ENCODE measurements at regions not wholly inside any gene's neighbourhood (a gene's known extent, or its start where the extent isn't known, plus 50 kb on each side); places are given as distances from the start of the nearest gene placed in this dataset.
"Not testable (repeated sequence)": the region's sequence is repeated elsewhere in the genome, so short reads cannot be mapped to it uniquely, and the experiment has no call there.

DNA sequence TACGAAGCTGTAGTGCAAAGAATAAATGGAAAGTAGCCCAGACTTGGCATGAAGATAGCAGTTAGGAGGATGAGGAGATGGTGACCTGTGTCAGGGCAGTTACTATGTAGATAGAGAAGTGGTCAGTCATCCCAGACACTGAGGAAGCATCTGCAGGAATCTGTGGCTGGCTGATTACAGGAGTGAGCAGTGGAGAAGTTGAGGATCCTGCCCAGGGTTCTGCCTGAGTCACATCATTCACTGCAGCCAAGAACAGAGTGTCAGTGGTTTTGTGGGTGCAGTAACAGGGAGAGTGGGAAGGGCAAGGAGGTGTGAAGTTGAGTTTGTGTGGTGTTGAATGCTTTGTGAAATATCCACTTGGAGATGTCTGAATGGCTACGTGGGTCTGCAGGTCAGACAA, 676.4 kb upstream of the NRP1 start:
- H3K4me3 ChIP-seq (IDR thresholded peaks at IDR 0.05; ENCODE audit: insufficient read depth, low read depth, low read length), result no peak overlapping the region
- no peaks in the 10 kb centered on the region for H3K4me1 ChIP-seq (ENCODE audit: low read depth, poor library complexity, severe bottlenecking)
- H3K4me2 ChIP-seq, result no peak overlapping the region
- H3K9ac ChIP-seq, result no peak overlapping the region
- TF ChIP-seq, protein P1, sequence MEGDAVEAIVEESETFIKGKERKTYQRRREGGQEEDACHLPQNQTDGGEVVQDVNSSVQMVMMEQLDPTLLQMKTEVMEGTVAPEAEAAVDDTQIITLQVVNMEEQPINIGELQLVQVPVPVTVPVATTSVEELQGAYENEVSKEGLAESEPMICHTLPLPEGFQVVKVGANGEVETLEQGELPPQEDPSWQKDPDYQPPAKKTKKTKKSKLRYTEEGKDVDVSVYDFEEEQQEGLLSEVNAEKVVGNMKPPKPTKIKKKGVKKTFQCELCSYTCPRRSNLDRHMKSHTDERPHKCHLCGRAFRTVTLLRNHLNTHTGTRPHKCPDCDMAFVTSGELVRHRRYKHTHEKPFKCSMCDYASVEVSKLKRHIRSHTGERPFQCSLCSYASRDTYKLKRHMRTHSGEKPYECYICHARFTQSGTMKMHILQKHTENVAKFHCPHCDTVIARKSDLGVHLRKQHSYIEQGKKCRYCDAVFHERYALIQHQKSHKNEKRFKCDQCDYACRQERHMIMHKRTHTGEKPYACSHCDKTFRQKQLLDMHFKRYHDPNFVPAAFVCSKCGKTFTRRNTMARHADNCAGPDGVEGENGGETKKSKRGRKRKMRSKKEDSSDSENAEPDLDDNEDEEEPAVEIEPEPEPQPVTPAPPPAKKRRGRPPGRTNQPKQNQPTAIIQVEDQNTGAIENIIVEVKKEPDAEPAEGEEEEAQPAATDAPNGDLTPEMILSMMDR (conservative IDR thresholded peaks at IDR 0.05; ENCODE audit: low read depth, low read length), result no peak
- H3K27me3 ChIP-seq (ENCODE audit: insufficient read depth, low read depth), result no peaks in the 10 kb centered on the region
- H3K27ac ChIP-seq, result no peak overlapping the region
- H3K79me2 ChIP-seq (ENCODE audit: insufficient read depth, low read depth), result no peaks in the 10 kb centered on the region
- no peak overlapping the region for H2AFZ ChIP-seq (ENCODE audit: low read depth)
- no peaks in the 10 kb centered on the region for H4K20me1 ChIP-seq (ENCODE audit: insufficient read depth)
- no peaks in the 10 kb centered on the region for H3K36me3 ChIP-seq (ENCODE audit: insufficient read depth)

DNA sequence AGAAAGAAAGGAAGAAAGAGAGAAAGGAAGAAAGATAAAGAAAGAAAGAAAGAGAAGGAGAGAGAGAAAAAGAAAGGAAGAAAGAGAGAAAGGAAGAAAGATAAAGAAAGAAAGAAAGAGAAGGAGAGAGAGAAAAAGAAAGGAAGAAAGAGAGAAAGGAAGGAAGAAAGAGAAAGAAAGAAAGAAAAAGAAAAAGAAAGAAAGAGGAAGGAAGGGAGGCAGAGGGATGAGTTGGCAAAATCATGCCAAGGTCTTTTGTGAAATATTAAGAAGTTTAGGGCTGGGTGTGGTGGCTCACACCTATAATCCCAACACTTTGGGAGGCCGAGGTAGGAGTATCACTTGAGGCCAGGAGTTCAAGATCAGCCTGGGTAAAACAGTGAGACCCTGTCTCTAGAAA, 675.8 kb upstream of the NRP1 start:
- H3K27ac ChIP-seq; H3K9ac ChIP-seq; H3K4me1 ChIP-seq (ENCODE audit: low read depth, poor library complexity, severe bottlenecking); H3K79me2 ChIP-seq (ENCODE audit: insufficient read depth, low read depth); H3K4me2 ChIP-seq; H3K27me3 ChIP-seq (ENCODE audit: insufficient read depth, low read depth); H2AFZ ChIP-seq (ENCODE audit: low read depth); H4K20me1 ChIP-seq (ENCODE audit: insufficient read depth); H3K36me3 ChIP-seq (ENCODE audit: insufficient read depth); H3K4me3 ChIP-seq (IDR thresholded peaks at IDR 0.05; ENCODE audit: insufficient read depth, low read depth, low read length): not testable (repeated sequence)

DNA sequence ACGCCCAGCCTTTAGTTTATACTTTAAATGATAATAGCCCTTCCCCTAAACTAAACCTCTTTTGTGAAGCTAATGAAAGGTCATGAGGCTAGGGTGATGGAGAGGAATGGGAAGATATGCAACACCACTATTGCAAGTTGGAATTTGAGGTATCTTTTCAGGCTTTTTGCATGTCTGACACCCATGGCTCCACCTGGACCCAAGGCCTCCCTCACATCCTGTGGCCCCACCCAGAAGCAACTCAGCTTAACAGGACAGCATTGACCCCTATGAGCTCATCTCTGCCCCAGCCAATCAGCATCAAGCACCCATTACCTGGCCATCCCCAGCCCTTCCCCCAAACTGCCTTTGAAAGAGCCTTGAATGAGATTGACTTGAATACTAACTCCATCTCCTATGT, 674.2 kb upstream of the NRP1 start:
- H3K27me3 ChIP-seq (ENCODE audit: insufficient read depth, low read depth), result no peaks in the 10 kb centered on the region
- no peak overlapping the region for H3K4me3 ChIP-seq (IDR thresholded peaks at IDR 0.05; ENCODE audit: insufficient read depth, low read depth, low read length)
- H3K4me1 ChIP-seq (ENCODE audit: low read depth, poor library complexity, severe bottlenecking), result no peaks in the 10 kb centered on the region

DNA sequence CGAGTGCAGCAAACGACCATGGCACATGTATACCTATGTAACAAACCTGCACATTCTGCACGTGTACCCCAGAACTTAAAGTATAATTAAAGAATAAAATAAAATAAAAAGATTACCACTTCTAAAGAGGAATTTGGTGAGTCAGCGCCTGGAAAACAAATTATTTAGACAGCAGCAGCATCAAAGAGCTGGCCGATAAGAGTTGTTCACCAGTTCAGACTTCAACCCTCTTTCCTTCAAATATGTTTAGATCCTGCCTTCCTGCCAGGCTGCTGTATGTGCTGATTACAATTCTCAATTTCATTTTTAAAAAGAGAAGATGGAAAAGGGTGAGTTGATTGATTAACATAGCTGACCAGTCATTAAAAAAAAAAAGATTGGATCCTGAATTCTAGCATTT, 672.0 kb upstream of the NRP1 start:
- Histone ChIP-seq H3K27ac (no peak overlapping the region), H3K36me3 (ENCODE audit: insufficient read depth) (no peaks in the 10 kb centered on the region), H2AFZ (ENCODE audit: low read depth) (no peak overlapping the region), H3K4me2 (no peak overlapping the region), H3K9ac (no peak overlapping the region), H3K4me1 (ENCODE audit: low read depth, poor library complexity, severe bottlenecking) (no peaks in the 10 kb centered on the region), H3K27me3 (ENCODE audit: insufficient read depth, low read depth) (no peaks in the 10 kb centered on the region), H3K79me2 (ENCODE audit: insufficient read depth, low read depth) (no peaks in the 10 kb centered on the region), H4K20me1 (ENCODE audit: insufficient read depth) (no peaks in the 10 kb centered on the region), H3K4me3 (IDR thresholded peaks at IDR 0.05; ENCODE audit: insufficient read depth, low read depth, low read length) (no peak overlapping the region)
- TF ChIP-seq, protein P1 (conservative IDR thresholded peaks at IDR 0.05; ENCODE audit: low read depth, low read length), result no peak

More for the DNA sequence above, 674.2 kb upstream of the NRP1 start:
- Histone ChIP-seq H3K79me2 (ENCODE audit: insufficient read depth, low read depth) (no peaks in the 10 kb centered on the region), H3K9ac (no peak overlapping the region), H2AFZ (ENCODE audit: low read depth) (no peak overlapping the region), H4K20me1 (ENCODE audit: insufficient read depth) (no peaks in the 10 kb centered on the region), H3K36me3 (ENCODE audit: insufficient read depth) (no peaks in the 10 kb centered on the region), H3K27ac (no peak overlapping the region), H3K4me2 (no peak overlapping the region)
- TF ChIP-seq, protein P1 (conservative IDR thresholded peaks at IDR 0.05; ENCODE audit: low read depth, low read length), result no peak

DNA sequence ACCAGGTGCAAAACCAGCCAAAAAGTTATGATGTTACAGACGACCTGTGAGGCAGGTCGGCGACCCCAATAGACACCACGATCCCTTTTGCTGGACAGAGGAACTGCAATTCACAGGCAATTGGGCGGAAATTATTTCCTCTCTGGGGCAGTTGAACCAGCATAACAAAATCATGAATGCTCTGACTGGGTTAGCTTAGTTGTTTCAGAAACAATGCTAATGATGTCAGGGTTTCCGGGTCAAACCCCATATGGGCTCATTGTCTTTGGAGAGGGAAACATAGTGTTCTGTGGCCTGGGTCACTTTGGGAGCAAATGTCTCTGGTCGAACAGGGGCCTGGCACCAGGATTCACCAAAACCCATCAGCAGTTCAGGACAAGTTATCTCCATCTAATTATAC, 669.1 kb upstream of the NRP1 start:
- Histone ChIP-seq H3K36me3 (ENCODE audit: insufficient read depth) (no peaks in the 10 kb centered on the region), H3K27me3 (ENCODE audit: insufficient read depth, low read depth) (no peaks in the 10 kb centered on the region), H3K4me2 (no peak overlapping the region), H3K4me3 (IDR thresholded peaks at IDR 0.05; ENCODE audit: insufficient read depth, low read depth, low read length) (no peak overlapping the region), H3K9ac (no peak overlapping the region), H4K20me1 (ENCODE audit: insufficient read depth) (no peaks in the 10 kb centered on the region), H3K4me1 (ENCODE audit: low read depth, poor library complexity, severe bottlenecking) (no peaks in the 10 kb centered on the region), H2AFZ (ENCODE audit: low read depth) (no peak overlapping the region), H3K27ac (no peak overlapping the region), H3K79me2 (ENCODE audit: insufficient read depth, low read depth) (no peaks in the 10 kb centered on the region)
- TF ChIP-seq, protein P1 (conservative IDR thresholded peaks at IDR 0.05; ENCODE audit: low read depth, low read length), result no peak

Data from KMS-11 (cell line).